Suprapubic skin (tissue), 4 donors: ENCODE measurements at regions not wholly inside any gene's neighbourhood (a gene's known extent, or its start where the extent isn't known, plus 50 kb on each side); places are given as distances from the start of the nearest gene placed in this dataset.

Experiments used
- DNase-seq, 2 donors: peaks; one replicate each; pipeline ENCODE4 v3.0.0-alpha.2; 2019; ENCODE audit warnings: low spot score in 2 of 2
- H3K27ac ChIP-seq: fragments of 200-600 bp; sonication (generic); one replicate; pipeline ENCODE4 v1.5.1; 2019
- H3K27me3 ChIP-seq: fragments of 200-600 bp; sonication (generic); one replicate; pipeline ENCODE4 v1.5.1; 2019
- H3K36me3 ChIP-seq: fragments of 200-600 bp; sonication (generic); one replicate; pipeline ENCODE4 v1.5.1; 2019
- H3K4me1 ChIP-seq: fragments of 200-600 bp; sonication (generic); one replicate; pipeline ENCODE4 v1.5.1; 2019
- H3K4me3 ChIP-seq: fragments of 200-600 bp; sonication (generic); one replicate; pipeline ENCODE4 v1.5.1; 2019; ENCODE audit warnings: mild to moderate bottlenecking
- H3K9me3 ChIP-seq: fragments of 200-600 bp; sonication (generic); one replicate; pipeline ENCODE4 v1.5.1; 2019
- CTCF ChIP-seq, 2 donors: fragments of 200-600 bp in 1 of 2; fragments of 450-650 bp in 1 of 2; sonication (generic) in 1 of 2; IDR thresholded peaks; one replicate each; pipeline ENCODE4 v1.5.1; 2016 to 2019; ENCODE audit warnings: antibody characterized with exemption in 2 of 2, mild to moderate bottlenecking in 1 of 2, moderate library complexity in 1 of 2
- EP300 ChIP-seq: sonication (generic); formaldehyde crosslinking; IDR thresholded peaks from one replicate; pipeline ENCODE4 v1.6.1; 2017; ENCODE audit warnings: antibody characterized with exemption
- POLR2A ChIP-seq, 2 donors: fragments of 450-650 bp; IDR thresholded peaks; one replicate each; pipeline ENCODE4 v1.6.1; 2017; ENCODE audit warnings: antibody characterized with exemption in 2 of 2, mild to moderate bottlenecking in 2 of 2, moderate library complexity in 2 of 2
- POLR2AphosphoS5 ChIP-seq, 3 donors: sonication (generic); formaldehyde crosslinking; IDR thresholded peaks; one replicate each; pipeline ENCODE4 v1.6.1; 2017; ENCODE audit warnings: antibody characterized with exemption in 3 of 3
- WGBS: methylation state at CpG from one replicate; pipeline ENCODE4 v1.1.5; 2018; 5-methylcytosine and 5-hydroxymethylcytosine counted together

GRCh38 chr12:24555730-24556129, 393.2 kb downstream of the BCAT1 start:
- TF ChIP-seq POLR2A (IDR thresholded peaks at IDR 0.05) = no peak
- TF ChIP-seq POLR2AphosphoS5 (IDR thresholded peaks at IDR 0.05) = no peak
- TF ChIP-seq CTCF (IDR thresholded peaks at IDR 0.05) = no peak
- no peak for TF ChIP-seq EP300
- H3K36me3 ChIP-seq = no peaks in the 10 kb centered on the region
- no peak overlapping the region for H3K27ac ChIP-seq
- H3K4me1 ChIP-seq = peaks cover 6% of the 10 kb centered on the region
- H3K9me3 ChIP-seq = no peaks in the 10 kb centered on the region
- no peak for DNase-seq
- no peak overlapping the region for H3K4me3 ChIP-seq
- H3K27me3 ChIP-seq = no peaks in the 10 kb centered on the region
- WGBS = 89% methylated on average over 2 of the region's 2 CpGs

- no peaks in the 10 kb centered on the region for H3K27me3 ChIP-seq
- 87% methylated on average over 11 of the region's 11 CpGs for WGBS
- no peaks in the 10 kb centered on the region for H3K36me3 ChIP-seq
- peaks cover 2% of the 10 kb centered on the region for H3K4me1 ChIP-seq
- H3K9me3 ChIP-seq = no peaks in the 10 kb centered on the region
- no peak overlapping the region for H3K4me3 ChIP-seq
- DNase-seq = no peak
- TF ChIP-seq POLR2AphosphoS5 (IDR thresholded peaks at IDR 0.05) (no peak), POLR2A (IDR thresholded peaks at IDR 0.05) (no peak), EP300 (no peak), CTCF (IDR thresholded peaks at IDR 0.05) (no peak)
- H3K27ac ChIP-seq = no peak overlapping the region
These were observed 394.1 kb downstream of the BCAT1 start for GRCh38 chr12:24554612-24555295.

GRCh38 chr12:24553259-24553658, 395.6 kb downstream of the BCAT1 start:
- Histone ChIP-seq H3K36me3 (no peaks in the 10 kb centered on the region), H3K27ac (no peak overlapping the region), H3K4me1 (no peaks in the 10 kb centered on the region), H3K9me3 (no peaks in the 10 kb centered on the region), H3K4me3 (no peak overlapping the region), H3K27me3 (no peaks in the 10 kb centered on the region)
- no peak for TF ChIP-seq EP300
- TF ChIP-seq CTCF (IDR thresholded peaks at IDR 0.05) = no peak
- TF ChIP-seq POLR2AphosphoS5 (IDR thresholded peaks at IDR 0.05) = no peak
- TF ChIP-seq POLR2A (IDR thresholded peaks at IDR 0.05) = no peak
- WGBS = 88% methylated on average over 3 of the region's 3 CpGs
- DNase-seq = no peak

GRCh38 chr12:24551163-24551786, 397.6 kb downstream of the BCAT1 start:
- Histone ChIP-seq H3K27me3 (no peaks in the 10 kb centered on the region), H3K9me3 (no peaks in the 10 kb centered on the region), H3K4me1 (no peaks in the 10 kb centered on the region), H3K27ac (no peak overlapping the region), H3K36me3 (no peaks in the 10 kb centered on the region), H3K4me3 (no peak overlapping the region)
- WGBS = 52% methylated on average over 10 of the region's 10 CpGs
- DNase-seq = no peak
- TF ChIP-seq POLR2A (IDR thresholded peaks at IDR 0.05) (no peak), POLR2AphosphoS5 (IDR thresholded peaks at IDR 0.05) (no peak)

- no peaks in the 10 kb centered on the region for H3K27me3 ChIP-seq
- no peak overlapping the region for H3K4me3 ChIP-seq
- WGBS = 62% methylated on average over 1 of the region's 1 CpG
- no peak for DNase-seq
- TF ChIP-seq POLR2A (IDR thresholded peaks at IDR 0.05) (no peak), EP300 (no peak), CTCF (IDR thresholded peaks at IDR 0.05) (no peak), POLR2AphosphoS5 (IDR thresholded peaks at IDR 0.05) (no peak)
- H3K9me3 ChIP-seq = no peaks in the 10 kb centered on the region
- H3K27ac ChIP-seq = no peak overlapping the region
- H3K36me3 ChIP-seq = no peaks in the 10 kb centered on the region
- H3K4me1 ChIP-seq = no peaks in the 10 kb centered on the region
These were observed 398.3 kb downstream of the BCAT1 start for GRCh38 chr12:24550609-24551008.
